SK-N-SH (cell line): ENCODE measurements at regions not wholly inside any gene's neighbourhood (a gene's known extent, or its start where the extent isn't known, plus 50 kb on each side); places are given as distances from the start of the nearest gene placed in this dataset.

Experiments
- CTCF ChIA-PET: fragments of 300-600, 350-600 bp; formaldehyde crosslinking; extraction: SDS; loops from one replicate; lab custom pipeline; 2021; lab: Yijun Ruan, JAX
- POLR2A ChIA-PET: fragments of 350-600 bp; sonication (Branson Sonifier 250); formaldehyde crosslinking; extraction: SDS; loops from one replicate; lab custom pipeline; 2020; ENCODE audit warnings: antibody characterized with exemption, inconsistent platforms; lab: Yijun Ruan, JAX
- DNase-seq: peaks from one replicate; pipeline ENCODE4 v3.0.0; 2012
- H2AFZ ChIP-seq: fragments of 200-600 bp; sonication (generic); 2 replicates; pipeline ENCODE4 v1.8.1; 2016; ENCODE audit warnings: antibody characterized with exemption, mild to moderate bottlenecking, low read depth
- H3F3A ChIP-seq: fragments of 200-600 bp; sonication (generic); replicated peaks from 2 replicates; pipeline ENCODE3; 2016; ENCODE audit warnings: antibody characterized with exemption, mild to moderate bottlenecking; ENCODE audit not compliant: insufficient read depth
- H3K27ac ChIP-seq, 2 experiments: fragments of 200-500 bp in 1 of 2; fragments of 200-600 bp in 1 of 2; sonication (Bioruptor generic) in 1 of 2; sonication (generic), shearing (Covaris generic) in 1 of 2; 2 replicates each; pipeline versions ENCODE4 v1.5.1 to v1.6.1; 2014 to 2016; ENCODE audit warnings: low read depth in 2 of 2, inconsistent platforms in 1 of 2, low read length in 1 of 2, mild to moderate bottlenecking in 1 of 2, mixed read lengths in 1 of 2
- H3K27me3 ChIP-seq: fragments of 200-600 bp; sonication (generic), shearing (Covaris generic); 2 replicates; pipeline ENCODE4 v1.6.1; 2016; ENCODE audit warnings: mixed run types; ENCODE audit not compliant: insufficient read depth
- H3K36me3 ChIP-seq, 2 experiments: fragments of 200-500 bp in 1 of 2; fragments of 200-600 bp in 1 of 2; sonication (Bioruptor generic) in 1 of 2; sonication (generic) in 1 of 2; replicated peaks in 1 of 2; 2 replicates each; pipeline versions ENCODE3 to v1.5.1; 2014 to 2016; ENCODE audit warnings: low read length in 1 of 2, mild to moderate bottlenecking in 1 of 2; ENCODE audit not compliant: insufficient read depth in 2 of 2, control insufficient read depth in 1 of 2
- H3K4me1 ChIP-seq, 2 experiments: fragments of 200-500 bp in 1 of 2; fragments of 200-600 bp in 1 of 2; sonication (Bioruptor generic) in 1 of 2; sonication (generic), shearing (Covaris generic) in 1 of 2; 2 replicates each; pipeline versions ENCODE4 v1.5.1 to v1.6.1; 2014 to 2016; ENCODE audit warnings: low read depth in 1 of 2, low read length in 1 of 2, mixed run types in 1 of 2; ENCODE audit not compliant: insufficient read depth in 2 of 2, control insufficient read depth in 1 of 2
- H3K4me2 ChIP-seq: fragments of 200-600 bp; sonication (generic), shearing (Covaris generic); 2 replicates; pipeline ENCODE4 v1.6.1; 2017; ENCODE audit warnings: mixed run types
- H3K4me3 ChIP-seq, 2 experiments: fragments of 200-500 bp in 1 of 2; fragments of 200-600 bp in 1 of 2; sonication (Bioruptor generic) in 1 of 2; sonication (generic), shearing (Covaris generic) in 1 of 2; 2 replicates each; pipeline versions ENCODE4 v1.5.1 to v1.8.1; 2014 to 2016; ENCODE audit warnings: low read depth in 2 of 2, inconsistent platforms in 1 of 2, low read length in 1 of 2, mild to moderate bottlenecking in 1 of 2, mixed read lengths in 1 of 2, moderate library complexity in 1 of 2
- H3K79me2 ChIP-seq: fragments of 200-600 bp; sonication (generic); 2 replicates; pipeline ENCODE4 v1.8.1; 2017; ENCODE audit warnings: mild to moderate bottlenecking; ENCODE audit not compliant: insufficient read depth
- H3K9ac ChIP-seq: fragments of 200-600 bp; sonication (generic); 2 replicates; pipeline ENCODE4 v1.6.1; 2017; ENCODE audit warnings: mixed run types
- H3K9me2 ChIP-seq: fragments of 200-600 bp; sonication (generic); 2 replicates; pipeline ENCODE4 v1.6.1; 2017; ENCODE audit warnings: mixed run types
- H3K9me3 ChIP-seq: fragments of 200-600 bp; sonication (generic); 2 replicates; pipeline ENCODE4 v1.6.1; 2017; ENCODE audit warnings: mixed run types, mild to moderate bottlenecking, moderate library complexity
- H4K20me1 ChIP-seq: fragments of 200-600 bp; sonication (generic); 2 replicates; pipeline ENCODE4 v1.6.1; 2017; ENCODE audit warnings: mild to moderate bottlenecking, mixed run types; ENCODE audit not compliant: insufficient read depth
- ELF1 ChIP-seq: IDR thresholded peaks from 2 replicates; pipeline ENCODE4 v1.4.0; 2012
- EP300 ChIP-seq, 2 experiments: IDR thresholded peaks; 2 replicates each; pipeline versions ENCODE4 v1.4.0 to v1.6.1; 2012; ENCODE audit warnings: borderline replicate concordance in 1 of 2, low read depth in 1 of 2, low read length in 1 of 2
- EZH2phosphoT487 ChIP-seq: fragments of 200-600 bp; sonication (generic); IDR thresholded peaks from 2 replicates; pipeline ENCODE4 v1.6.1; 2017; ENCODE audit warnings: low read depth, mixed run types, mild to moderate bottlenecking, antibody characterized with exemption, moderate library complexity, borderline replicate concordance
- FOXJ3 ChIP-seq: sonication (generic); formaldehyde crosslinking; IDR thresholded peaks from 2 replicates; pipeline ENCODE4 v1.5.1; 2020; ENCODE audit warnings: mild to moderate bottlenecking, missing genetic modification reagents
- GATA2 ChIP-seq: sonication (generic); formaldehyde crosslinking; IDR thresholded peaks from 2 replicates; pipeline ENCODE4 v1.5.0; 2020; ENCODE audit warnings: mild to moderate bottlenecking, missing genetic modification reagents
- JUND ChIP-seq: IDR thresholded peaks from 2 replicates; pipeline ENCODE4 v1.4.0; 2012
- MAX ChIP-seq: IDR thresholded peaks from 2 replicates; pipeline ENCODE4 v1.4.0; 2012; ENCODE audit warnings: low read depth
- MXI1 ChIP-seq: IDR thresholded peaks from 2 replicates; pipeline ENCODE4 v1.6.1; 2012; ENCODE audit warnings: mild to moderate bottlenecking, low read depth, low read length, improper control_type of control experiment
- NFIC ChIP-seq: IDR thresholded peaks from 2 replicates; pipeline ENCODE4 v1.4.0; 2012; ENCODE audit warnings: borderline replicate concordance
- NRF1 ChIP-seq: IDR thresholded peaks from 2 replicates; pipeline ENCODE4 v1.6.1; 2012; ENCODE audit warnings: low read depth, mild to moderate bottlenecking, low read length
- POLR2AphosphoS5 ChIP-seq: IDR thresholded peaks from 2 replicates; pipeline ENCODE4 v1.6.1; 2012; ENCODE audit warnings: low read depth, low read length
- RCOR1 ChIP-seq: fragments of 150-350 bp; IDR thresholded peaks from 2 replicates; pipeline ENCODE4 v1.6.1; 2017; ENCODE audit warnings: antibody characterized with exemption, low read length
- REST ChIP-seq: IDR thresholded peaks from 2 replicates; pipeline ENCODE4 v1.6.1; 2012; ENCODE audit warnings: mild to moderate bottlenecking, low read depth, low read length, moderate library complexity
- RFX5 ChIP-seq: IDR thresholded peaks from 2 replicates; pipeline ENCODE4 v1.6.1; 2012; ENCODE audit warnings: mild to moderate bottlenecking, improper control_type of control experiment, low read length
- SIN3A ChIP-seq: IDR thresholded peaks from 2 replicates; pipeline ENCODE4 v1.6.1; 2012; ENCODE audit warnings: low read depth, mild to moderate bottlenecking, low read length, moderate library complexity, borderline replicate concordance
- SMC3 ChIP-seq: IDR thresholded peaks from 2 replicates; pipeline ENCODE4 v1.6.1; 2012; ENCODE audit warnings: low read depth, low read length, improper control_type of control experiment
- TAF1 ChIP-seq: IDR thresholded peaks from 2 replicates; pipeline ENCODE4 v1.6.1; 2012; ENCODE audit warnings: low read depth, mild to moderate bottlenecking, low read length, moderate library complexity, borderline replicate concordance
- TCF12 ChIP-seq: IDR thresholded peaks from 2 replicates; pipeline ENCODE4 v1.4.0; 2012
- USF1 ChIP-seq: IDR thresholded peaks from 2 replicates; pipeline ENCODE4 v1.4.0; 2012; ENCODE audit warnings: low read depth, borderline replicate concordance
- YY1 ChIP-seq: IDR thresholded peaks from 2 replicates; pipeline ENCODE4 v1.4.0; 2012; ENCODE audit warnings: low read depth, mild to moderate bottlenecking
- WGBS: methylation state at CpG from one replicate; pipeline ENCODE4 v1.1.6; 2017; ENCODE audit warnings: low lambda C conversion rate; 5-methylcytosine and 5-hydroxymethylcytosine counted together
- TF ChIP-seq, protein P1 (sequence below): fragments of 200-600 bp; sonication (generic); IDR thresholded peaks from 2 replicates; pipeline ENCODE4 v1.6.1; 2017; ENCODE audit warnings: antibody characterized with exemption, mild to moderate bottlenecking, moderate library complexity
- TF ChIP-seq, protein P2 (sequence below): IDR thresholded peaks from 2 replicates; pipeline ENCODE4; 2012

DNA sequence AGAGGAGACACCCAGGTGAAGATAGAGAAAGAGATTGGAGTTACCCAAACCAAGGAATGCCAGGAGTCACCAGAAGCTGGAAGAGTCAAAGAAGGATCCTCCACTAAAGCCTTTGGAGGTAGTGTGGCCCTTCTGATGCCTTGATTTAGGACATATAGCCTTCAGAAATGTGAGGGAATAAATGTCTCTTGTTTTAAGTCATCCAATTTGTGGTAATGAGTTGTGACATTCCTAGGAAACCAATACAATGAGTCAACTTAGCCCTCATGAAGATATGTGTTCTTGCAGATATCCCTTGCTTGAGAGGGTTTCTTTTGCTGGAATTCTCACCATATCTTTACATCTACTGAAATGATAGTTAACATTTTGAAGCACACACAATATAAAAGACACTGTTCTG lies 58.8 kb downstream of the CCER1 start (continued):
- TF ChIP-seq TAF1, result no peak
- no peak for TF ChIP-seq ELF1
- TF ChIP-seq, protein P1, sequence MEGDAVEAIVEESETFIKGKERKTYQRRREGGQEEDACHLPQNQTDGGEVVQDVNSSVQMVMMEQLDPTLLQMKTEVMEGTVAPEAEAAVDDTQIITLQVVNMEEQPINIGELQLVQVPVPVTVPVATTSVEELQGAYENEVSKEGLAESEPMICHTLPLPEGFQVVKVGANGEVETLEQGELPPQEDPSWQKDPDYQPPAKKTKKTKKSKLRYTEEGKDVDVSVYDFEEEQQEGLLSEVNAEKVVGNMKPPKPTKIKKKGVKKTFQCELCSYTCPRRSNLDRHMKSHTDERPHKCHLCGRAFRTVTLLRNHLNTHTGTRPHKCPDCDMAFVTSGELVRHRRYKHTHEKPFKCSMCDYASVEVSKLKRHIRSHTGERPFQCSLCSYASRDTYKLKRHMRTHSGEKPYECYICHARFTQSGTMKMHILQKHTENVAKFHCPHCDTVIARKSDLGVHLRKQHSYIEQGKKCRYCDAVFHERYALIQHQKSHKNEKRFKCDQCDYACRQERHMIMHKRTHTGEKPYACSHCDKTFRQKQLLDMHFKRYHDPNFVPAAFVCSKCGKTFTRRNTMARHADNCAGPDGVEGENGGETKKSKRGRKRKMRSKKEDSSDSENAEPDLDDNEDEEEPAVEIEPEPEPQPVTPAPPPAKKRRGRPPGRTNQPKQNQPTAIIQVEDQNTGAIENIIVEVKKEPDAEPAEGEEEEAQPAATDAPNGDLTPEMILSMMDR, result no peak
- TF ChIP-seq RFX5, result no peak
- no peak for TF ChIP-seq REST
- TF ChIP-seq TCF12, result peak; percentile 57
- TF ChIP-seq NFIC, result no peak
- no peak for TF ChIP-seq SMC3
- no peak for TF ChIP-seq YY1
- TF ChIP-seq SIN3A, result no peak
- no peak for TF ChIP-seq GATA2 (CRISPR knock-in tag)
- TF ChIP-seq JUND, result peak; percentile 57

DNA sequence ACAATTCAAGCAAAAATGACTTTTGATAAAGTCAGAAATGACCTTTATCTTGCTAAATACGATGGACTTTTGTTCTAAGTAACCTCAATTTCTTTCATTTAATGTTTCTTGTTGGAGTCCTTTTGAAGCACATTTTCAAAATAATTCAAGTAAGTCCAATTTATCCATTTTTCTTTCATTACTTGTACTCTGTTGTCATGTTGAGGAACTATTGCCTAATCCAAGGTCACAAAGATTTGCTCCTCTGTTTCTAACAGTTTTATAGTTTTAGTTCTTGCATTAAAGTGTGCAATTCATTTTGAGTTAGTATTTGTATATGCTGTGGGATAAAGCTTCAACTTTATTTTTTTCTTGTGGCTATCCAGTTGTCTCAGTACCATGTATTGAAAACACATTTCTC lies 66.7 kb downstream of the CCER1 start:
- Histone ChIP-seq H2AFZ (no peak overlapping the region), H3K9me3 (no peaks in the 10 kb centered on the region), H3K27ac (no peak overlapping the region), H3K79me2 (no peaks in the 10 kb centered on the region), H3K9ac (no peak overlapping the region), H3K4me3 (no peak overlapping the region), H3K4me2 (no peak overlapping the region), H4K20me1 (no peaks in the 10 kb centered on the region), H3K27me3 (no peaks in the 10 kb centered on the region), H3K36me3 (no peaks in the 10 kb centered on the region), H3F3A (no peaks in the 10 kb centered on the region), H3K9me2 (no peaks in the 10 kb centered on the region), H3K4me1 (no peaks in the 10 kb centered on the region)
- ChIA-PET CTCF (interaction anchor here (1.1 kb wide), 1 partner anchor 12 kb away, joined by 3 read pairs; no protein-coding TSS in a partner anchor), POLR2A (no interaction called here)
- WGBS, result 4% methylated on average over 1 of the region's 1 CpG
- DNase-seq, result no peak
- TF ChIP-seq USF1 (no peak), NRF1 (no peak), MAX (no peak), EP300 (IDR thresholded peaks at IDR 0.05; ENCODE audit: borderline replicate concordance in 1 of 2, low read depth in 1 of 2, low read length in 1 of 2) (no peak), GATA2 (CRISPR knock-in tag) (no peak), RCOR1 (no peak), REST (no peak), TCF12 (no peak), JUND (no peak), FOXJ3 (CRISPR knock-in tag) (no peak), TAF1 (no peak), POLR2AphosphoS5 (no peak), EZH2phosphoT487 (no peak), SMC3 (no peak), MXI1 (no peak)
- TF ChIP-seq, protein P2, sequence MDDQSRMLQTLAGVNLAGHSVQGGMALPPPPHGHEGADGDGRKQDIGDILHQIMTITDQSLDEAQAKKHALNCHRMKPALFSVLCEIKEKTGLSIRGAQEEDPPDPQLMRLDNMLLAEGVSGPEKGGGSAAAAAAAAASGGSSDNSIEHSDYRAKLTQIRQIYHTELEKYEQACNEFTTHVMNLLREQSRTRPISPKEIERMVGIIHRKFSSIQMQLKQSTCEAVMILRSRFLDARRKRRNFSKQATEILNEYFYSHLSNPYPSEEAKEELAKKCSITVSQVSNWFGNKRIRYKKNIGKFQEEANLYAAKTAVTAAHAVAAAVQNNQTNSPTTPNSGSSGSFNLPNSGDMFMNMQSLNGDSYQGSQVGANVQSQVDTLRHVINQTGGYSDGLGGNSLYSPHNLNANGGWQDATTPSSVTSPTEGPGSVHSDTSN, result no peak
